H1 (cell line): ENCODE measurements at regions not wholly inside any gene's neighbourhood (a gene's known extent, or its start where the extent isn't known, plus 50 kb on each side); places are given as distances from the start of the nearest gene placed in this dataset.

Source experiments
- CTCF ChIA-PET: fragments of 300-600 bp; sonication (Branson Sonifier 250); formaldehyde crosslinking; loops from one replicate; lab custom pipeline; 2021; ENCODE audit not compliant: partially characterized antibody; lab: Charles Lee
- POLR2A ChIA-PET: fragments of 300-600 bp; sonication (Branson Sonifier 250); formaldehyde crosslinking; loops from one replicate; lab custom pipeline; 2021; ENCODE audit warnings: inconsistent platforms; ENCODE audit not compliant: partially characterized antibody; lab: Charles Lee
- DNase-seq, 2 experiments: peaks; one replicate each; pipeline versions ENCODE4 v3.0.0 to v3.0.0-alpha.2; 2010 to 2022; ENCODE audit warnings: low spot score in 2 of 2, low read depth in 1 of 2, mixed read lengths in 1 of 2
- FAIRE-seq: peaks from 2 replicates; lab custom pipeline; 2011; peaks lifted over from hg19 to GRCh38; lab: Jason Lieb, UNC
- H2AFZ ChIP-seq: 2 replicates; pipeline ENCODE4 v1.8.1; 2012; ENCODE audit warnings: low read length, inconsistent platforms
- H2AK5ac ChIP-seq: 2 replicates; pipeline ENCODE4 v1.6.1; 2013; ENCODE audit warnings: low read depth, low read length
- H2BK120ac ChIP-seq: replicated peaks from 2 replicates; pipeline ENCODE3; 2013; ENCODE audit warnings: low read depth, low read length, inconsistent platforms
- H2BK12ac ChIP-seq: 2 replicates; pipeline ENCODE4 v1.6.1; 2013; ENCODE audit warnings: low read depth, low read length
- H2BK15ac ChIP-seq: 2 replicates; pipeline ENCODE4 v1.6.1; 2013; ENCODE audit warnings: low read length
- H2BK20ac ChIP-seq: 2 replicates; pipeline ENCODE4 v1.6.1; 2013; ENCODE audit warnings: low read length
- H2BK5ac ChIP-seq: 2 replicates; pipeline ENCODE4 v1.6.1; 2013; ENCODE audit warnings: low read depth, low read length
- H3K14ac ChIP-seq: 2 replicates; pipeline ENCODE4 v1.6.1; 2013; ENCODE audit warnings: inconsistent platforms; ENCODE audit not compliant: insufficient read length
- H3K18ac ChIP-seq: 2 replicates; pipeline ENCODE4 v1.6.1; 2013; ENCODE audit warnings: low read length; ENCODE audit errors: extremely low read depth
- H3K23ac ChIP-seq: 2 replicates; pipeline ENCODE4 v1.6.1; 2013; ENCODE audit warnings: inconsistent platforms; ENCODE audit not compliant: insufficient read length
- H3K23me2 ChIP-seq: 2 replicates; pipeline ENCODE4 v1.6.1; 2013; ENCODE audit warnings: low read depth, low read length
- H3K27ac ChIP-seq: 2 replicates; pipeline ENCODE4 v1.6.1; 2011; ENCODE audit warnings: low read depth, low read length, inconsistent platforms
- H3K27me3 ChIP-seq, 4 experiments: replicated peaks in 1 of 4; 1 replicate in 1 of 4; 2 replicates in 3 of 4; pipeline versions ENCODE4 v1.6.1 to v1.8.1; 2011 to 2013; ENCODE audit warnings: low read length in 3 of 4, mild to moderate bottlenecking in 3 of 4, inconsistent platforms in 2 of 4, mixed read lengths in 2 of 4, moderate library complexity in 1 of 4; ENCODE audit not compliant: control insufficient read depth in 3 of 4, insufficient read depth in 3 of 4; ENCODE audit errors: extremely low read depth in 1 of 4
- H3K36me3 ChIP-seq, 4 experiments: 2 replicates each; pipeline versions ENCODE4 v1.6.1 to v1.8.1; 2011 to 2013; ENCODE audit warnings: mild to moderate bottlenecking in 4 of 4, low read length in 3 of 4, moderate library complexity in 2 of 4, control low read depth in 1 of 4, inconsistent platforms in 1 of 4; ENCODE audit not compliant: insufficient read depth in 4 of 4, control insufficient read depth in 2 of 4
- H3K4ac ChIP-seq: replicated peaks from 2 replicates; pipeline ENCODE3; 2013; ENCODE audit warnings: low read length, low read depth, mixed read lengths, inconsistent platforms; ENCODE audit not compliant: insufficient read length
- H3K4me1 ChIP-seq, 4 experiments: replicated peaks in 1 of 4; 1 replicate in 1 of 4; 2 replicates in 3 of 4; pipeline versions ENCODE4 v1.6.1 to v1.8.1; 2011 to 2013; ENCODE audit warnings: low read length in 3 of 4, inconsistent platforms in 2 of 4, mixed read lengths in 1 of 4; ENCODE audit not compliant: insufficient read depth in 4 of 4, control insufficient read depth in 3 of 4
- H3K4me2 ChIP-seq, 2 experiments: 2 replicates each; pipeline versions ENCODE4 v1.6.1 to v1.8.1; 2011 to 2013; ENCODE audit warnings: low read depth in 2 of 2, low read length in 2 of 2, control low read depth in 1 of 2, inconsistent platforms in 1 of 2, mild to moderate bottlenecking in 1 of 2; ENCODE audit not compliant: insufficient read depth in 1 of 2
- H3K4me3 ChIP-seq, 4 experiments: fragments of 200-600, 300-600 bp in 1 of 4; sonication (generic), shearing (Covaris generic), sonication (Bioruptor Twin) in 1 of 4; 2 replicates each; pipeline versions ENCODE4 v1.5.1 to v1.8.1; 2011 to 2016; ENCODE audit warnings: low read length in 4 of 4, low read depth in 3 of 4, control low read depth in 2 of 4, inconsistent platforms in 2 of 4, mild to moderate bottlenecking in 2 of 4, mixed read lengths in 1 of 4, moderate library complexity in 1 of 4; ENCODE audit not compliant: insufficient read depth in 2 of 4; ENCODE audit errors: extremely low read depth in 1 of 4
- H3K56ac ChIP-seq: replicated peaks from 2 replicates; pipeline ENCODE3; 2013; ENCODE audit warnings: low read depth, mild to moderate bottlenecking, mixed read lengths, low read length, inconsistent platforms; ENCODE audit not compliant: insufficient read length
- H3K79me1 ChIP-seq: 2 replicates; pipeline ENCODE4 v1.6.1; 2013; ENCODE audit warnings: low read depth, low read length, control low read depth
- H3K79me2 ChIP-seq, 2 experiments: 2 replicates each; pipeline versions ENCODE4 v1.6.1 to v1.8.1; 2012 to 2013; ENCODE audit warnings: low read length in 2 of 2, mild to moderate bottlenecking in 2 of 2, inconsistent platforms in 1 of 2; ENCODE audit not compliant: insufficient read depth in 2 of 2, control insufficient read depth in 1 of 2
- H3K9ac ChIP-seq, 4 experiments: replicated peaks in 1 of 4; 1 replicate in 1 of 4; 2 replicates in 3 of 4; pipeline versions ENCODE4 v1.6.1 to v1.8.1; 2011 to 2013; ENCODE audit warnings: low read depth in 3 of 4, low read length in 3 of 4, control low read depth in 2 of 4, mild to moderate bottlenecking in 2 of 4, moderate library complexity in 2 of 4, inconsistent platforms in 1 of 4; ENCODE audit errors: extremely low read depth in 1 of 4
- H3K9me3 ChIP-seq, 2 experiments: 2 replicates each; pipeline versions ENCODE4 v1.6.1 to v1.8.1; 2012 to 2013; ENCODE audit warnings: mild to moderate bottlenecking in 2 of 2, moderate library complexity in 2 of 2, control low read depth in 1 of 2, inconsistent platforms in 1 of 2, low read depth in 1 of 2, low read length in 1 of 2, mixed read lengths in 1 of 2; ENCODE audit not compliant: insufficient read depth in 2 of 2
- H4K20me1 ChIP-seq, 2 experiments: replicated peaks in 1 of 2; 2 replicates each; pipeline versions ENCODE3 to v1.8.1; 2011 to 2013; ENCODE audit warnings: inconsistent platforms in 2 of 2, low read length in 2 of 2, mild to moderate bottlenecking in 1 of 2; ENCODE audit not compliant: insufficient read depth in 2 of 2, control insufficient read depth in 1 of 2
- H4K5ac ChIP-seq: 2 replicates; pipeline ENCODE4 v1.6.1; 2013; ENCODE audit warnings: low read length, low read depth, mixed read lengths, inconsistent platforms; ENCODE audit not compliant: insufficient read length
- H4K8ac ChIP-seq: 2 replicates; pipeline ENCODE4 v1.8.0; 2013; ENCODE audit warnings: mild to moderate bottlenecking, moderate library complexity, low read length, inconsistent platforms; ENCODE audit not compliant: insufficient read depth; ENCODE audit errors: extremely low read depth
- H4K91ac ChIP-seq: replicated peaks from 2 replicates; pipeline ENCODE3; 2013; ENCODE audit warnings: low read length, mixed read lengths, inconsistent platforms; ENCODE audit not compliant: insufficient read length
- BACH1 ChIP-seq: IDR thresholded peaks from 2 replicates; pipeline ENCODE4 v1.6.1; 2012; ENCODE audit warnings: low read length, improper control_type of control experiment
- CREB1 ChIP-seq: IDR thresholded peaks from 2 replicates; pipeline ENCODE4 v1.6.1; 2012; ENCODE audit warnings: inconsistent platforms
- FOSL1 ChIP-seq: IDR thresholded peaks from 2 replicates; pipeline ENCODE4 v1.6.1; 2011; ENCODE audit warnings: mild to moderate bottlenecking, low read depth, low read length, moderate library complexity; ENCODE audit not compliant: insufficient read depth
- POLR2AphosphoS5 ChIP-seq: IDR thresholded peaks from 2 replicates; pipeline ENCODE4 v1.6.1; 2011; ENCODE audit warnings: low read depth, low read length
- RBBP5 ChIP-seq: IDR thresholded peaks from 2 replicates; pipeline ENCODE4 v1.7.1; 2012; ENCODE audit warnings: low read depth, mild to moderate bottlenecking, inconsistent platforms, low read length, moderate library complexity, borderline replicate concordance
- RNF2 ChIP-seq: fragments of 200-900, 300-1000 bp; sonication (generic); IDR thresholded peaks from 2 replicates; pipeline ENCODE4 v1.7.1; 2016; ENCODE audit warnings: borderline replicate concordance, low read depth, mild to moderate bottlenecking, antibody characterized with exemption, low read length; ENCODE audit not compliant: poor library complexity, severe bottlenecking; ENCODE audit errors: missing control alignments
- WGBS, 2 experiments: shearing (Covaris generic) in 1 of 2; methylation state at CpG; one replicate each; pipeline versions ENCODE4 v1.1.6 to v1.1.7; 2013 to 2015; ENCODE audit warnings: low lambda C conversion rate in 2 of 2, mixed read lengths in 2 of 2, inconsistent platforms in 1 of 2, low coverage in 1 of 2, missing lambda C conversion rate in 1 of 2; ENCODE audit not compliant: insufficient replicate concordance in 2 of 2, insufficient coverage in 1 of 2, insufficient read length in 1 of 2; ENCODE audit errors: extremely low coverage in 1 of 2, missing lambda C conversion rate in 1 of 2; 5-methylcytosine and 5-hydroxymethylcytosine counted together

- FAIRE-seq = no peak
- no peak overlapping the region for H4K8ac ChIP-seq
- CTCF ChIA-PET = interaction anchor here (1.0 to 3.6 kb wide), 4 partner anchors 21 to 52 kb away, joined by 3 to 19 read pairs (median 8); no protein-coding TSS in a partner anchor
- H2BK15ac ChIP-seq = no peak overlapping the region
- H4K91ac ChIP-seq = peak overlapping the region; percentile 63
- no peak for DNase-seq
- WGBS, 2 experiments = 82% methylated on average over 4 of the region's 4 CpGs; no CpG with 5 or more reads in 1 of the 2 experiments
- peak overlapping the region; percentile 84; the same call in 1 of the 2 replicates for H2BK5ac ChIP-seq
- peaks cover 3 to 18% (median 13%) of the 10 kb centered on the region in 4 experiments; a peak in 4 of 7 replicates for H3K4me1 ChIP-seq
- H3K9me3 ChIP-seq = no peaks in the 10 kb centered on the region
- no peaks in the 10 kb centered on the region for H3K36me3 ChIP-seq
- no peak overlapping the region for H3K4ac ChIP-seq
- no peaks in the 10 kb centered on the region for H3K27me3 ChIP-seq
- H4K5ac ChIP-seq = no peak overlapping the region
- H3K23ac ChIP-seq = no peak overlapping the region
- no peak overlapping the region for H3K4me2 ChIP-seq
- POLR2A ChIA-PET = interaction anchor here (0.6 kb wide), 1 partner anchor 613 kb away, joined by 3 read pairs; no protein-coding TSS in a partner anchor
- no peak overlapping the region for H2AFZ ChIP-seq
- H3K79me1 ChIP-seq = no peaks in the 10 kb centered on the region
- H3K27ac ChIP-seq = no peak overlapping the region
- no peaks in the 10 kb centered on the region for H4K20me1 ChIP-seq
- no peak overlapping the region for H3K14ac ChIP-seq
- H3K23me2 ChIP-seq = no peaks in the 10 kb centered on the region
- no peak overlapping the region for H3K4me3 ChIP-seq
- no peak overlapping the region for H3K9ac ChIP-seq
- peak overlapping the region; percentile 67 for H2BK120ac ChIP-seq
- H2AK5ac ChIP-seq = no peak overlapping the region
- 0 out of 2 replicates have a peak overlapping the region, but pooled peaks have one; percentile 56 for H2BK20ac ChIP-seq
- no peak overlapping the region for H3K18ac ChIP-seq
- H3K56ac ChIP-seq = no peak overlapping the region
- no peaks in the 10 kb centered on the region for H3K79me2 ChIP-seq
- H2BK12ac ChIP-seq = peak overlapping the region; percentile 4; the same call in 1 of the 2 replicates
- no peak for TF ChIP-seq RBBP5
- no peak for TF ChIP-seq CREB1
- no peak for TF ChIP-seq FOSL1
- no peak for TF ChIP-seq POLR2AphosphoS5
- no peak for TF ChIP-seq RNF2
- no peak for TF ChIP-seq BACH1
- TF ChIP-seq, all 59 proteins: peak for 0
Observed at GRCh38 chr1:209383422-209383821, 200.1 kb upstream of the CAMK1G start.
